Right lobe of liver (tissue), 6 donors: ENCODE measurements at regions not wholly inside any gene's neighbourhood (a gene's known extent, or its start where the extent isn't known, plus 50 kb on each side); places are given as distances from the start of the nearest gene placed in this dataset.

Experiments
- ATAC-seq, 4 donors: fragments of 200-7000 bp; cut with Tn5 transposase; one replicate each; pipeline ENCODE4 v1.9.1; 2020; ENCODE audit warnings: mild to moderate bottlenecking in 4 of 4, moderate library complexity in 4 of 4
- DNase-seq, 3 donors: peaks; one replicate each; pipeline ENCODE4 v3.0.0-alpha.2; 2020
- H3K27ac ChIP-seq, 3 donors: fragments of 200-600 bp; one replicate each; pipeline ENCODE4 v1.8.0; 2022
- H3K27me3 ChIP-seq, 2 donors: fragments of 200-600 bp; one replicate each; pipeline ENCODE4 v1.8.0; 2022
- H3K36me3 ChIP-seq, 4 donors: fragments of 200-600 bp; sonication (generic) in 1 of 4; one replicate each; pipeline versions ENCODE4 v1.5.1 to v1.8.0; 2017 to 2022; ENCODE audit warnings: control low read depth in 1 of 4
- H3K4me1 ChIP-seq, 4 donors: fragments of 200-600 bp; sonication (generic) in 1 of 4; one replicate each; pipeline versions ENCODE4 v1.5.1 to v1.8.0; 2017 to 2022; ENCODE audit warnings: control low read depth in 1 of 4
- H3K4me3 ChIP-seq, 3 donors: fragments of 200-600 bp; one replicate each; pipeline ENCODE4 v1.8.0; 2022
- H3K9me3 ChIP-seq, 4 donors: fragments of 200-600 bp; sonication (generic) in 1 of 4; one replicate each; pipeline versions ENCODE4 v1.5.1 to v1.8.0; 2017 to 2022; ENCODE audit warnings: control low read depth in 1 of 4
- CTCF ChIP-seq, 4 donors: fragments of 200-600 bp in 3 of 4; fragments of 450-650 bp in 1 of 4; IDR thresholded peaks; one replicate each; pipeline versions ENCODE4 v1.5.1 to v1.8.0; 2016 to 2022; ENCODE audit warnings: antibody characterized with exemption in 4 of 4, mild to moderate bottlenecking in 2 of 4
- POLR2A ChIP-seq: fragments of 450-650 bp; IDR thresholded peaks from one replicate; pipeline ENCODE4 v1.6.1; 2017; ENCODE audit warnings: antibody characterized with exemption, mild to moderate bottlenecking
- WGBS: methylation state at CpG from one replicate; pipeline ENCODE4 v1.1.6; 2018; ENCODE audit warnings: low coverage, low lambda C conversion rate; ENCODE audit not compliant: insufficient coverage; ENCODE audit errors: missing lambda C conversion rate; 5-methylcytosine and 5-hydroxymethylcytosine counted together
- intact Hi-C, 2 donors: fragments of 100-400 bp; cut with DNase I; formaldehyde crosslinking; loops; one replicate each; pipeline versions ENCODE4 v1.11.2 to v1.14.1; 2022
- donor health status: DM: no; HTN: yes; CAD: no.
- donor health status: DM: no; HTN: no; CAD: no.
- donor health status: DM: no; HTN: no; CAD: no.
- donor health status: DM: no; HTN: yes; CAD: no.
- donor health status: DM: no; HTN: yes; CAD: no.

GRCh38 chr19:30712431-30713337, 340.5 kb downstream of the ZNF536 start:
- DNase-seq: no peak
- H3K27ac ChIP-seq: no peak overlapping the region
- 59% methylated on average over 7 of the region's 7 CpGs for WGBS
- H3K9me3 ChIP-seq: no peaks in the 10 kb centered on the region
- no peaks in the 10 kb centered on the region for H3K36me3 ChIP-seq
- TF ChIP-seq POLR2A (no peak), CTCF (IDR thresholded peaks at IDR 0.05) (no peak)
- ATAC-seq: no peak
- intact Hi-C loops: no loop called here
- no peaks in the 10 kb centered on the region for H3K4me1 ChIP-seq
- no peaks in the 10 kb centered on the region for H3K27me3 ChIP-seq
- no peak overlapping the region for H3K4me3 ChIP-seq

DNA sequence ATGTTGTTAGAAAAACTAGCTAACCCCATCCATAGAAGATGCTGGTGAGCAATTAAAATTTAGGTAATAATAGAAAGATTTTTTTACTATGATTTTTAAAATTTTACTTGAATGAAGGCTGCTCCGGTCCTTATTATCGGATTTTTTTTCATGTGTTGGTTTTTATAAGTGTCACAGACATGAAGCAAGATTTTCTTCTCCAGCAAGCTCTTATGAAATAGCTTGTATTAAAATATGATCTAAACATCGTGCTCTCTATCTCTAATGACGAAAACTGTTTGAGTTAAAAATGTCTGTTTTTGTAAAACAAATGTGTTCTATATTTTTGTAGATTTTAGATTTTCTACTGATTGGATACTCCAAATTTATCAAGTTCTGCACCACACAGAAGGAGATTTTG, 339.6 kb downstream of the ZNF536 start:
- intact Hi-C loops: no loop called here
- Histone ChIP-seq H3K36me3 (no peaks in the 10 kb centered on the region), H3K4me1 (no peaks in the 10 kb centered on the region), H3K27me3 (no peaks in the 10 kb centered on the region), H3K9me3 (no peaks in the 10 kb centered on the region), H3K27ac (no peak overlapping the region), H3K4me3 (no peak overlapping the region)
- 84% methylated on average over 4 of the region's 4 CpGs for WGBS
- DNase-seq (no peak), ATAC-seq (no peak)
- TF ChIP-seq POLR2A: no peak
- TF ChIP-seq CTCF (IDR thresholded peaks at IDR 0.05): no peak

DNA sequence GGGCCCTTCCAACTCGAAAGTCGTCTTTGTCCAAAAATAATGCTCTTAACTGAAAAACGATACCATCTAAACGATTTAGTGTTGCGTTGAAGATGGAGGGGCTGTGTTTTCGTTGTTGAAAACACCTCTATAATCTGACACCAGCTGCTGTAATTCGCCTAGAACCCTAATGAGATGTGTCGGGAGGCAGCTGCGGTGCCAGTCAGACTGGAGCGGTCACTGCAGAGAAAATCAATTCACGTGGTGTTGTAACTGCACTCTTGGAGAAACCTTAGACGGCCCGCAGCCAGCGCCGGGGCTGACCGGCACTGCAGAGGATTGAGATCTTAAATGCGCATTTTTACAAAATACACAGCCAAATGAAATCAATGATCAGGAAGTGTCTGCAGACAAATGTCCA, 339.1 kb downstream of the ZNF536 start:
- intact Hi-C loops: no loop called here
- DNase-seq (no peak), ATAC-seq (no peak)
- WGBS: 35% methylated on average over 15 of the region's 17 CpGs
- no peak for TF ChIP-seq CTCF (IDR thresholded peaks at IDR 0.05)
- no peak for TF ChIP-seq POLR2A
- no peaks in the 10 kb centered on the region for H3K4me1 ChIP-seq
- H3K27me3 ChIP-seq: no peaks in the 10 kb centered on the region
- no peaks in the 10 kb centered on the region for H3K36me3 ChIP-seq
- no peaks in the 10 kb centered on the region for H3K9me3 ChIP-seq
- no peak overlapping the region for H3K4me3 ChIP-seq
- no peak overlapping the region for H3K27ac ChIP-seq

GRCh38 chr19:30710721-30711120, 338.5 kb downstream of the ZNF536 start:
- Histone ChIP-seq H3K27me3 (no peaks in the 10 kb centered on the region), H3K4me1 (no peaks in the 10 kb centered on the region), H3K27ac (no peak overlapping the region), H3K4me3 (no peak overlapping the region), H3K36me3 (no peaks in the 10 kb centered on the region), H3K9me3 (no peaks in the 10 kb centered on the region)
- ATAC-seq (no peak), DNase-seq (no peak)
- WGBS: 55% methylated on average over 7 of the region's 12 CpGs
- no peak for TF ChIP-seq CTCF (IDR thresholded peaks at IDR 0.05)
- TF ChIP-seq POLR2A: no peak
- intact Hi-C loops: no loop called here
